T47D (cell line): ENCODE measurements at regions not wholly inside any gene's neighbourhood (a gene's known extent, or its start where the extent isn't known, plus 50 kb on each side); places are given as distances from the start of the nearest gene placed in this dataset.

Experiments
- DNase-seq, 2 experiments: peaks; one replicate each; pipeline versions ENCODE4 v3.0.0 to v3.0.0-alpha.2; 2011 to 2012; ENCODE audit warnings: low read depth in 1 of 2, low spot score in 1 of 2
- JUND ChIP-seq: IDR thresholded peaks from 2 replicates; pipeline ENCODE4 v1.6.1; 2012; ENCODE audit warnings: low read depth
- in situ Hi-C: cut with HindIII; loops from 2 replicates; pipeline ENCODE4 v1.10.0; 2016; ENCODE audit warnings: low sequenced_read_pairs, low pct_unique_long_range_greater_than_20kb

GRCh38 chr15:35885870-35886269 is 339.9 kb upstream of the DPH6 start:
- no peak for TF ChIP-seq JUND
- in situ Hi-C loops = no loop called here

GRCh38 chr15:35886765-35887164 is 340.8 kb upstream of the DPH6 start:
- in situ Hi-C loops = no loop called here
- no peak for TF ChIP-seq JUND
- no peak for DNase-seq

More at GRCh38 chr15:35885870-35886269, 339.9 kb upstream of the DPH6 start:
- no peak for DNase-seq

GRCh38 chr15:35888815-35889214 is 342.9 kb upstream of the DPH6 start:
- in situ Hi-C loops = no loop called here
- DNase-seq = peak in 1 of 2 experiments; percentile 59
- TF ChIP-seq JUND = no peak

GRCh38 chr15:35907511-35907910 is 361.5 kb upstream of the DPH6 start:
- no peak for TF ChIP-seq JUND
- in situ Hi-C loops = no loop called here
- peak in 1 of 2 experiments; percentile 13 for DNase-seq

- in situ Hi-C loops = no loop called here
- no peak for TF ChIP-seq JUND
- DNase-seq = no peak
Observed at GRCh38 chr15:35909414-35909813, 363.4 kb upstream of the DPH6 start.

- in situ Hi-C loops = no loop called here
- TF ChIP-seq JUND = no peak
Observed at GRCh38 chr15:35910227-35910626, 364.3 kb upstream of the DPH6 start.

GRCh38 chr15:35911052-35911777 is 365.2 kb upstream of the DPH6 start:
- in situ Hi-C loops = no loop called here

More at GRCh38 chr15:35910227-35910626, 364.3 kb upstream of the DPH6 start:
- DNase-seq = no peak

GRCh38 chr15:35912196-35912595 is 366.2 kb upstream of the DPH6 start:
- in situ Hi-C loops = no loop called here
- no peak for DNase-seq
- TF ChIP-seq JUND = no peak

More at GRCh38 chr15:35911052-35911777, 365.2 kb upstream of the DPH6 start:
- no peak for TF ChIP-seq JUND
- DNase-seq = no peak

GRCh38 chr15:35914573-35914972 is 368.6 kb upstream of the DPH6 start:
- no peak for TF ChIP-seq JUND
- no peak for DNase-seq
- in situ Hi-C loops = no loop called here

GRCh38 chr15:35921046-35921445 is 375.1 kb upstream of the DPH6 start:
- TF ChIP-seq JUND = no peak
- no peak for DNase-seq

GRCh38 chr15:35925275-35926006 is 379.5 kb upstream of the DPH6 start:
- in situ Hi-C loops = no loop called here
- DNase-seq = no peak
- TF ChIP-seq JUND = no peak

More at GRCh38 chr15:35921046-35921445, 375.1 kb upstream of the DPH6 start:
- in situ Hi-C loops = no loop called here

- TF ChIP-seq JUND = no peak
- in situ Hi-C loops = no loop called here
- no peak for DNase-seq
Observed at GRCh38 chr15:35926007-35926380, 380.0 kb upstream of the DPH6 start.

- in situ Hi-C loops = no loop called here
- TF ChIP-seq JUND = no peak
- no peak for DNase-seq
Observed at GRCh38 chr15:35928847-35929246, 382.9 kb upstream of the DPH6 start.
